ENCODE measurements at regions not wholly inside any gene's neighbourhood (a gene's known extent, or its start where the extent isn't known, plus 50 kb on each side); places are given as distances from the start of the nearest gene placed in this dataset.

DNA sequence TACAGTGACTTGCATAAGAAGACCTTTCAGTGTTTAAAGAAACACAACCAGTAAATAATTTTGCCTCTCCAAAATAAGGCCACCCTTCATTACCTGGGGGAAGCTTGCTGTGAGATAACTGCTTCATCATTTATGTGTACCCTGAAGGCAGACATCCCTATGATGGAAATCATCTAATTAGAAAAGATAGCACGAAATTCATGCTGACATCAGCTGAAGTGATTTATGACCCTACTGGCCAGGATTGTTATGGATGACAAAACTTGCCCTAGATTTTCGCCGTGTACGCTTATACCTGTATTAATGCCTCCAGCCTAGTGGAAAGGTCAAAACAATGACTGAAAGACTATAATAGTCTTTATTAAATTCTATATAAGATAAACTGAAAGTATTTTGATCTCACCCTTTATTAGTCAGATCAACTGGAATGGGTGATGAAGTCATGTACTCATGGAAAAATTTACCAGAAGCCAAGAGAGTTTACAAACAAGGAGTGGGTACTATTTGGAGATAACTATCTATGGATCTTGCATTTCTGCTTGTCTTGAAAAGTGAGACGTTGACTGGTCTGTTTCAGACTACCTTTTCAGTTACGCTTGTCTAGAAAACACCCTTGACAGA is 114.2 kb downstream of the PPP1R3A start:
- H3K27ac ChIP-seq = no peak overlapping the region
- H3K36me3 ChIP-seq = no peaks in the 10 kb centered on the region
- H3K9me3 ChIP-seq = no peaks in the 10 kb centered on the region
- TF ChIP-seq, protein P1, sequence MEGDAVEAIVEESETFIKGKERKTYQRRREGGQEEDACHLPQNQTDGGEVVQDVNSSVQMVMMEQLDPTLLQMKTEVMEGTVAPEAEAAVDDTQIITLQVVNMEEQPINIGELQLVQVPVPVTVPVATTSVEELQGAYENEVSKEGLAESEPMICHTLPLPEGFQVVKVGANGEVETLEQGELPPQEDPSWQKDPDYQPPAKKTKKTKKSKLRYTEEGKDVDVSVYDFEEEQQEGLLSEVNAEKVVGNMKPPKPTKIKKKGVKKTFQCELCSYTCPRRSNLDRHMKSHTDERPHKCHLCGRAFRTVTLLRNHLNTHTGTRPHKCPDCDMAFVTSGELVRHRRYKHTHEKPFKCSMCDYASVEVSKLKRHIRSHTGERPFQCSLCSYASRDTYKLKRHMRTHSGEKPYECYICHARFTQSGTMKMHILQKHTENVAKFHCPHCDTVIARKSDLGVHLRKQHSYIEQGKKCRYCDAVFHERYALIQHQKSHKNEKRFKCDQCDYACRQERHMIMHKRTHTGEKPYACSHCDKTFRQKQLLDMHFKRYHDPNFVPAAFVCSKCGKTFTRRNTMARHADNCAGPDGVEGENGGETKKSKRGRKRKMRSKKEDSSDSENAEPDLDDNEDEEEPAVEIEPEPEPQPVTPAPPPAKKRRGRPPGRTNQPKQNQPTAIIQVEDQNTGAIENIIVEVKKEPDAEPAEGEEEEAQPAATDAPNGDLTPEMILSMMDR (IDR thresholded peaks at IDR 0.05) = no peak
- H3K4me3 ChIP-seq = no peak overlapping the region
- DNase-seq (ENCODE audit: low spot score in 2 of 2) = no peak
- intact Hi-C loops (cut with DNase I) = no loop called here
- H3K27me3 ChIP-seq = no peaks in the 10 kb centered on the region
- H3K4me1 ChIP-seq = no peaks in the 10 kb centered on the region

DNA sequence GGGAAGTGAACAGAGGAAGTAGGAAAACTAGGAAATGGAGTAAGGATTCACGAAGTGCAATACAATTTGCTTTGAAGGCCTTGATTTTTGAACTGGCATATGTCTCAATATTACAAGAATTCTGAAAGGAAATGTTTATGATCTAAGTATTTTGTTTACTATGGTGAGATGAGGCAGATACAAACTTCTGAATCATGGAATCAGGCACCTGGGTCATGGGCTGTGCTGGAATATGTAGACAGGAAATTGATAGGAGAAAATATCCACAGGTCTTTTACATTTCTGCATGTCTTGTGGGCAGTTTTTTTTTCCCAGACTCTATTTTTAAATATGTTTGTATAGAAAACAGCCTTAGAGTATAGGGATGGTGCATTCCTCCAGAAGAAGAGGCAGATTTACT is 117.1 kb downstream of the PPP1R3A start:
- intact Hi-C loops (cut with DNase I) = no loop called here
- Histone ChIP-seq H3K4me1 (peaks cover 0 to 9% of the 10 kb centered on the region in 2 donors), H3K36me3 (no peaks in the 10 kb centered on the region), H3K27me3 (no peaks in the 10 kb centered on the region), H3K9me3 (no peaks in the 10 kb centered on the region), H3K27ac (no peak overlapping the region), H3K4me3 (no peak overlapping the region)
- no peak for DNase-seq (ENCODE audit: low spot score in 2 of 2)
- TF ChIP-seq, protein P1 (IDR thresholded peaks at IDR 0.05) = no peak

DNA sequence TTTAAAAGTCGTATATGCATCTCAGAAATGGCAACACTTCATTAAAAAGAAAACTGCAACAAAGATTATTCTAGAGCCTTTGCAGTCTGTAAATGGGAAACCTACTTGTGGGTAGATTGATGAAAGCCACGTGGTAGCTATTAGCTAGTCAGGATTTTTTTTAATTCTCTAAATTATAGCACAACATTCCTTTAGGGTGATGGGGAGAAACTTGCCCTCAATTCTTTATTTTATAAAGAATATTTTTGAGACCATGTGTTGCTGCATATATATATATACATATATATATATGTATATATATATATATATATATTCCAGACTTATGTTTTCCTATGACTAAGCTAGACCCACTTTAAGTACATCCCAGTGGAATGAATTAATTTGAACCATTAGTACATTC is 118.0 kb downstream of the PPP1R3A start:
- H3K4me1 ChIP-seq = peaks cover 0 to 14% of the 10 kb centered on the region in 2 donors
- H3K36me3 ChIP-seq = no peaks in the 10 kb centered on the region
- intact Hi-C loops (cut with DNase I) = no loop called here
- no peaks in the 10 kb centered on the region for H3K9me3 ChIP-seq
- TF ChIP-seq, protein P1 (IDR thresholded peaks at IDR 0.05) = no peak
- no peak overlapping the region for H3K4me3 ChIP-seq
- H3K27me3 ChIP-seq = no peaks in the 10 kb centered on the region
- no peak overlapping the region for H3K27ac ChIP-seq
- no peak for DNase-seq (ENCODE audit: low spot score in 2 of 2)

DNA sequence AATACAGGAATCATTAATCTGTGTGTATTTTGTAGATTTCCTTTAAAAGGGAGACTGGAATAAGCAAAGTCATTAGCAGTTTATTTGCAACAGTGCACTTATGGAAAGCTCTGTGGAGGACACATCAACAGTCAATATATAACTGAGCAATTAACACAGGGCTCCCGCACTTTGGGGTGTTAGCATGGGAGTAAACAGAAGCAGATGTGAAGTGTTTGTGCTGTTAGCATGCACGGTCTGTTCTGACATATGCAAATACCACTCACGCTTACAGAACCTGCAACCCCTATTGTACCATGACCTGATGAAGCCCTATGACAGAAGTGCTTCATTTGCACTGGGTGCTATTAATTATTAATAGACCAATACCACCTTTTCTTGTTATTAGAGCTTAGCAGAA is 118.9 kb downstream of the PPP1R3A start:
- H3K4me3 ChIP-seq = no peak overlapping the region
- intact Hi-C loops (cut with DNase I) = no loop called here
- no peak overlapping the region for H3K27ac ChIP-seq
- no peak for DNase-seq (ENCODE audit: low spot score in 2 of 2)
- no peaks in the 10 kb centered on the region for H3K27me3 ChIP-seq
- H3K9me3 ChIP-seq = no peaks in the 10 kb centered on the region
- H3K36me3 ChIP-seq = no peaks in the 10 kb centered on the region
- TF ChIP-seq, protein P1 (IDR thresholded peaks at IDR 0.05) = no peak
- H3K4me1 ChIP-seq = peaks cover 0 to 14% of the 10 kb centered on the region in 2 donors

DNA sequence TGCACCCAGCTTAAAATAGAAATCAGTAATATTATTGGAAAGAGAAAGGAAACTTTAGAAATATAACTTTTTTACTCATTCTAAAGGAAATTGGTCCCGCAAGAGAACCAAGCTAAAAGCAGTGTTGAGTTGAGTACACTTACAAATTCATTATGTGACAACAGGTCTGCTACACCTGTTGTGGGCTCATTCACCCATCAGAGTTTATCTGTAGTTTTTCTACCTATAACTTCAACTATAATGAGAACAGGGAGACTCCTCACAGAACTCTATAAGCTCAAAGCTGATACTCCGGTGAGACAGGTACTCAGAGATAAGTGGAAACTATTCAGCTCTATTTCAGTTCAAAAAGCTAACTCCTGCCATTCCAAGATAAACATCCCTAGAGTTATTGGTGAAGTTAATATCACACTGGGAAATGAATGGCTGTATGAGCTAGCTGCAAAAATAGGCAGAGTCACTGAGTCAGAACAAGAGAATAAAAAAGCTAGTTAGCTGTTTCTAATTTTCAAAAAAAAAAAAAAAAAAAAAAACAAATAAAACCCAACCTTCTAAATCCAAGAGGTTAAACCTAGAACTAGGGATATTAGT is 121.3 kb downstream of the PPP1R3A start:
- intact Hi-C loops (cut with DNase I) = no loop called here
- Histone ChIP-seq H3K36me3 (no peaks in the 10 kb centered on the region), H3K27me3 (no peaks in the 10 kb centered on the region), H3K4me3 (no peak overlapping the region), H3K27ac (peak overlapping the region in 1 of 2 donors; percentile 32), H3K9me3 (no peaks in the 10 kb centered on the region), H3K4me1 (peaks cover 0 to 14% of the 10 kb centered on the region in 2 donors)
- DNase-seq (ENCODE audit: low spot score in 2 of 2) = no peak
- TF ChIP-seq, protein P1 (IDR thresholded peaks at IDR 0.05) = no peak

Data from ascending aorta (tissue), 2 donors.